ENCODE measurements at regions not wholly inside any gene's neighbourhood (a gene's known extent, or its start where the extent isn't known, plus 50 kb on each side); places are given as distances from the start of the nearest gene placed in this dataset.

DNA sequence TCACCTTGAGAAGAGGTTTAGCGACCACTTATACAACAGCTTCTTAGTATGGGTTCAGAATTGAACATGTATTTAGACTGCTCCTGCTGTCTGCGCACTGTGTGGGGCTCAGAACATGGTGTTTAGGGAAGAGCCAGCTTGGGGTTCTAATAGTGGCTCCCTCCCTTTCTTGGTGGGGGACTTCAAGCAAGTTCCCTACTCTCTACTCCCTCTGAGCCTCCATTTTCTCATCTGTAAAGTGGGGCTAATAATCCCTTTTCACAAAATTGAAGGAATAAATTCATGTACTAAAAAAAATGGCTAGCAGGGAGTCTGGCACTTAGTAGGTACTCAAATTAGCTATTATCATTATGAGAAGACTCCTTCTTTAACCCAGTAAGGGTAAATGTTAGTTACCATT is 97.5 kb upstream of the SPATA12 start:
- TF ChIP-seq, protein P1, sequence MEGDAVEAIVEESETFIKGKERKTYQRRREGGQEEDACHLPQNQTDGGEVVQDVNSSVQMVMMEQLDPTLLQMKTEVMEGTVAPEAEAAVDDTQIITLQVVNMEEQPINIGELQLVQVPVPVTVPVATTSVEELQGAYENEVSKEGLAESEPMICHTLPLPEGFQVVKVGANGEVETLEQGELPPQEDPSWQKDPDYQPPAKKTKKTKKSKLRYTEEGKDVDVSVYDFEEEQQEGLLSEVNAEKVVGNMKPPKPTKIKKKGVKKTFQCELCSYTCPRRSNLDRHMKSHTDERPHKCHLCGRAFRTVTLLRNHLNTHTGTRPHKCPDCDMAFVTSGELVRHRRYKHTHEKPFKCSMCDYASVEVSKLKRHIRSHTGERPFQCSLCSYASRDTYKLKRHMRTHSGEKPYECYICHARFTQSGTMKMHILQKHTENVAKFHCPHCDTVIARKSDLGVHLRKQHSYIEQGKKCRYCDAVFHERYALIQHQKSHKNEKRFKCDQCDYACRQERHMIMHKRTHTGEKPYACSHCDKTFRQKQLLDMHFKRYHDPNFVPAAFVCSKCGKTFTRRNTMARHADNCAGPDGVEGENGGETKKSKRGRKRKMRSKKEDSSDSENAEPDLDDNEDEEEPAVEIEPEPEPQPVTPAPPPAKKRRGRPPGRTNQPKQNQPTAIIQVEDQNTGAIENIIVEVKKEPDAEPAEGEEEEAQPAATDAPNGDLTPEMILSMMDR (IDR thresholded peaks at IDR 0.05) = no peak
- H3K4me1 ChIP-seq = no peaks in the 10 kb centered on the region
- no peaks in the 10 kb centered on the region for H3K36me3 ChIP-seq
- intact Hi-C loops (cut with DNase I) = no loop called here
- no peak overlapping the region for H3K27ac ChIP-seq
- H3K9me3 ChIP-seq = no peaks in the 10 kb centered on the region
- no peak for ATAC-seq
- H3K4me3 ChIP-seq = no peak overlapping the region
- no peak for DNase-seq
- H3K27me3 ChIP-seq = no peaks in the 10 kb centered on the region

DNA sequence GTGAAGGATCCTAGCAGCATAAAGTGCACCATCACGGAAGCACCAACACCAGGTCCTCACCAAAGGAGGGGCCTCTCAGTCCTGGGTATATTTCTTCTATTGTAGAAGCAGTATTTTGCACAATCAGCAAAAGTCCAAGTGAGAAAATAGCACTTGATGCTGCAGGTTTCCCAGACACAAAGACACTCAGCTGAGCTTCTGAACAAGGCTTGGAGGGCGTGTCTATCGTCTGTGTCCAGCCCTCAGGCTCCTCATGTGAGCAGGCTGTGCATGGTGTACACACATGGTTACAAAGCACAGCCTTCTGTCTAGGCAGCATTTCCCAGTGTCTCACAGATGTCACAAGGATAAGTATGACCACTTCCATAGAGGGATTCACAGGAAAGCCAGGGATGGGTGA is 98.3 kb upstream of the SPATA12 start:
- TF ChIP-seq, protein P1 (IDR thresholded peaks at IDR 0.05) = no peak
- intact Hi-C loops (cut with DNase I) = no loop called here
- Histone ChIP-seq H3K4me3 (no peak overlapping the region), H3K27ac (no peak overlapping the region), H3K9me3 (no peaks in the 10 kb centered on the region), H3K36me3 (no peaks in the 10 kb centered on the region), H3K4me1 (no peaks in the 10 kb centered on the region), H3K27me3 (no peaks in the 10 kb centered on the region)
- DNase-seq (no peak), ATAC-seq (no peak)

DNA sequence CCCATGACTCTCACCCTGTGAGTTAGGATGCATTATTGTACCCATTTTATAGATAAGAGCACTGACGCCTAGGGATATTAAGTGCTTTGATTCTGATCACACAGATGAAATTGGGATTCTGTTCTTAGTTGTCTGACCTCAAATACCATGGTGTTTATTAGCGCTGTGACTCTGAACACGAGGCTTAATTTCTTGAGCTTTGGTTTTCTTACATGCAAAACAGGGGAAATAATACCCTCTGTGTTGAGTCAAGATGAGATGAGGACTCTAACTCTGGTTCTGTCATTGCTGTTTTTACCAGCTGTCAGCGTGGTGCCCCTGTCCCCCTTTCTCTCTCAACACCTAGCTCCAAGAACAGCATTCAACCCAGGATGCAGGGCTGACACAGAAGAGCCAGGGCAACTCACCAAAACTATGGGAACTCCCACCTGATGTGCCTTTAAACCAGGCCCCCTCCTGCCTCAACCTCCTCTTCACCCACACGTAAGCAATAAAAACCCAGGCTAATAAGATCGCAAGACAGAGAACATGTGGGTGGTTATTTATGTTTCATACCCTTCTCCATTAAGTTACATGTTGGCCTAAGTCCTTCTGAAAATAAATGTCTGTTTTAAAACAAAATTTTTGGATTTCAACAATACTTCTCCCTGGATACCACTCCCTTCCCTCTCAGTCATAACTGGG is 100.1 kb upstream of the SPATA12 start:
- H3K36me3 ChIP-seq = no peaks in the 10 kb centered on the region
- H3K4me1 ChIP-seq = no peaks in the 10 kb centered on the region
- intact Hi-C loops (cut with DNase I) = no loop called here
- no peak overlapping the region for H3K27ac ChIP-seq
- DNase-seq = no peak
- ATAC-seq = no peak
- H3K4me3 ChIP-seq = no peak overlapping the region
- TF ChIP-seq, protein P1 (IDR thresholded peaks at IDR 0.05) = no peak
- H3K9me3 ChIP-seq = no peaks in the 10 kb centered on the region
- no peaks in the 10 kb centered on the region for H3K27me3 ChIP-seq

DNA sequence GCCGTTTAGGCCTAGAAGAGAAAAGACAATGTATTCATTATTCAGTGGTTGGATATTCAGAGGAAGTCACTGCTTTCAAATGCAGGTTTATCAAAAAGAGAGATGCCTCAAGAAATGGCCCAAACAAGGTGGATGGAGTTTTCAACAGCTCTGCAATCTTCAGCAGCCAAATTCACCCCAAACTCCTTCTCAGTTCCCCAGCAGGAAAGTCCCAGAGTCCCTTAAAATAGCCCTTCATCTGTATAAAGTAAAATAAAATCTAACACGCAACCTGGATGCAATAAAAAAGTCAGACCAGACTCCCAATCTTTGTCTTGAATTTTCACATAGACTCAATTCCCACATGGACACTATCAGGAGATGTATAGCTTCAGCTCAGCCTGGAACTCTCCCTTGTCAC is 101.6 kb upstream of the SPATA12 start:
- intact Hi-C loops (cut with DNase I) = no loop called here
- no peaks in the 10 kb centered on the region for H3K36me3 ChIP-seq
- H3K4me3 ChIP-seq = no peak overlapping the region
- no peaks in the 10 kb centered on the region for H3K9me3 ChIP-seq
- TF ChIP-seq, protein P1 (IDR thresholded peaks at IDR 0.05) = no peak
- no peak for DNase-seq
- no peak for ATAC-seq
- H3K27me3 ChIP-seq = no peaks in the 10 kb centered on the region
- H3K4me1 ChIP-seq = no peaks in the 10 kb centered on the region
- H3K27ac ChIP-seq = no peak overlapping the region

DNA sequence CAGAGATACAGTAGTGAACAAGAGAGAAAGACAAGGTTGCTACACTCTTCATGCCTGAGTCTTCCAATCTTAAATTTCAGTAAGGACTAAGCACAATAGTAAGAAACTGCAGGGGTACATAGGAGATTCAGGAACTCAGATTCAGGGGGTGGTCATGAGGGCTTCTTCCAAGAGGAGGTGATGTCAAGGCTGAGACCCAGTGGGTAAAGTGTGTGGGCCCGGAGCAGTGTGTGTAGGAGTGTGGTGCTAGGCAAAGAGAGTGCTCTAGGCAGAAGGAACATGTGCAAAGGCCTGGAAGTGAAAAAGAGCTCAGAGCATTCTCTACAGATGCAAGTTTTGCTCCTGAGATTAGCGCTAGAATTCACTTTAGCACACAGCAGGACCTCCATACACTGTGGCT is 102.9 kb upstream of the SPATA12 start:
- no peaks in the 10 kb centered on the region for H3K9me3 ChIP-seq
- H3K4me1 ChIP-seq = no peaks in the 10 kb centered on the region
- intact Hi-C loops (cut with DNase I) = no loop called here
- DNase-seq (no peak), ATAC-seq (no peak)
- H3K36me3 ChIP-seq = no peaks in the 10 kb centered on the region
- H3K27me3 ChIP-seq = no peaks in the 10 kb centered on the region
- TF ChIP-seq, protein P1 (IDR thresholded peaks at IDR 0.05) = no peak
- no peak overlapping the region for H3K4me3 ChIP-seq
- H3K27ac ChIP-seq = no peak overlapping the region

DNA sequence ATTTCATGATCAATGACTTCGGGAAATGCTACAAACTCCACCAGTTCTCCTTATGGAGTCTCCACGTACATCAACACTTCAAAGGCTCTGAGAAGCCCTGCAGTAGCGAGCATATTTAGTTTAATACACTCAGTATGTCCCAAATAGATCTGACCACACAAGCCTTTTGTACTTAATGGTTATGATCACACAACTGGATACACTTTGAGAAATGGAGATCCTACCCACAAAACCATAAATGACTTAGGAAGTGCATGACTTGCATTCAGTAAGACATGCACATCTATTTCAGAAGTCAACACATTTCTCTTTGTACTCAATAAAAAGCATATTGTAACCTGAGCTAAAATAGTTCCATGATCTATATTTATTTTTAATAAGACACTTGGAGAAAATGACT is 103.6 kb upstream of the SPATA12 start:
- no peaks in the 10 kb centered on the region for H3K4me1 ChIP-seq
- no peaks in the 10 kb centered on the region for H3K36me3 ChIP-seq
- intact Hi-C loops (cut with DNase I) = no loop called here
- TF ChIP-seq, protein P1 (IDR thresholded peaks at IDR 0.05) = no peak
- H3K27ac ChIP-seq = no peak overlapping the region
- DNase-seq = no peak
- no peaks in the 10 kb centered on the region for H3K9me3 ChIP-seq
- no peak for ATAC-seq
- H3K4me3 ChIP-seq = no peak overlapping the region
- no peaks in the 10 kb centered on the region for H3K27me3 ChIP-seq
